GM23338 (cell line): ENCODE measurements at regions not wholly inside any gene's neighbourhood (a gene's known extent, or its start where the extent isn't known, plus 50 kb on each side); places are given as distances from the start of the nearest gene placed in this dataset.

Source experiments
- CREB1 ChIP-seq: fragments of 250-450 bp; sonication (Bioruptor Pico); IDR thresholded peaks from 2 replicates; pipeline ENCODE4 v1.5.0; 2020; ENCODE audit warnings: low read depth, mild to moderate bottlenecking, moderate library complexity
- EZH2 ChIP-seq: fragments of 200-600 bp; sonication (generic); IDR thresholded peaks from one replicate; pipeline ENCODE4 v1.8.0; 2017; ENCODE audit warnings: antibody characterized with exemption, mild to moderate bottlenecking, low read depth; ENCODE audit not compliant: unreplicated experiment
- NANOG ChIP-seq: IDR thresholded peaks from 2 replicates; pipeline ENCODE4 v1.6.1; 2016; ENCODE audit warnings: antibody characterized with exemption, borderline replicate concordance
- POLR2AphosphoS5 ChIP-seq: IDR thresholded peaks from 2 replicates; pipeline ENCODE4 v1.6.1; 2016; ENCODE audit warnings: antibody characterized with exemption, low read depth
- ZNF114 ChIP-seq: fragments of 250-450 bp; sonication (Bioruptor Pico); IDR thresholded peaks from 2 replicates; pipeline ENCODE4 v1.5.0; 2020; ENCODE audit warnings: mild to moderate bottlenecking, moderate library complexity
- TF ChIP-seq, protein P1 (sequence below), 2 experiments: fragments of 200-600 bp in 1 of 2; sonication (generic) in 1 of 2; conservative IDR thresholded peaks; 2 replicates each; pipeline versions ENCODE4 v1.5.1 to v1.6.1; 2016 to 2017; ENCODE audit warnings: antibody characterized with exemption in 2 of 2, low read depth in 2 of 2, mild to moderate bottlenecking in 2 of 2, moderate library complexity in 1 of 2
- TF ChIP-seq, protein P2 (sequence below): IDR thresholded peaks from one replicate; pipeline ENCODE4 v1.6.1; 2018; ENCODE audit warnings: antibody characterized with exemption; ENCODE audit not compliant: unreplicated experiment

DNA sequence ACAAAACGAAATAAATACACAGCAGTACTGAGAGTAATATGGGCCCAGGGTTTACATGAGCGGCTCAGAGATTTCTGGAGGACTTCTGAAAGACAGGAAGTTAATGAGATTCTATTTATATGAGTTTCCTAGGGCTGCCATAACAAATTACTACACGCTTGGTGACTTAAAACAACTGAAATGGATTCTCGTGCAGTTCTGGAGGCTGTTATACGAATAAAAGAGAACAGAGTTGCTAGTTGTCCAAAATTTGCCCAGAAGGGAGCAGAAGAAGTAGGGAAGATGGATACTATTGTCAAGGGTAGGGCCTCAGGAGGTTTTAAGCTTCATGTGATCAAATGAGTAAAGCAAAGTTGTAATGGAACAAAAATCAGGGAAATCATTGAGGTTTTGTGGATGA, 173.1 kb upstream of the LYSMD4 start:
- TF ChIP-seq, protein P1, sequence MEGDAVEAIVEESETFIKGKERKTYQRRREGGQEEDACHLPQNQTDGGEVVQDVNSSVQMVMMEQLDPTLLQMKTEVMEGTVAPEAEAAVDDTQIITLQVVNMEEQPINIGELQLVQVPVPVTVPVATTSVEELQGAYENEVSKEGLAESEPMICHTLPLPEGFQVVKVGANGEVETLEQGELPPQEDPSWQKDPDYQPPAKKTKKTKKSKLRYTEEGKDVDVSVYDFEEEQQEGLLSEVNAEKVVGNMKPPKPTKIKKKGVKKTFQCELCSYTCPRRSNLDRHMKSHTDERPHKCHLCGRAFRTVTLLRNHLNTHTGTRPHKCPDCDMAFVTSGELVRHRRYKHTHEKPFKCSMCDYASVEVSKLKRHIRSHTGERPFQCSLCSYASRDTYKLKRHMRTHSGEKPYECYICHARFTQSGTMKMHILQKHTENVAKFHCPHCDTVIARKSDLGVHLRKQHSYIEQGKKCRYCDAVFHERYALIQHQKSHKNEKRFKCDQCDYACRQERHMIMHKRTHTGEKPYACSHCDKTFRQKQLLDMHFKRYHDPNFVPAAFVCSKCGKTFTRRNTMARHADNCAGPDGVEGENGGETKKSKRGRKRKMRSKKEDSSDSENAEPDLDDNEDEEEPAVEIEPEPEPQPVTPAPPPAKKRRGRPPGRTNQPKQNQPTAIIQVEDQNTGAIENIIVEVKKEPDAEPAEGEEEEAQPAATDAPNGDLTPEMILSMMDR (conservative IDR thresholded peaks at IDR 0.05; ENCODE audit: low read depth in 2 of 2): no peak
- TF ChIP-seq, protein P2, sequence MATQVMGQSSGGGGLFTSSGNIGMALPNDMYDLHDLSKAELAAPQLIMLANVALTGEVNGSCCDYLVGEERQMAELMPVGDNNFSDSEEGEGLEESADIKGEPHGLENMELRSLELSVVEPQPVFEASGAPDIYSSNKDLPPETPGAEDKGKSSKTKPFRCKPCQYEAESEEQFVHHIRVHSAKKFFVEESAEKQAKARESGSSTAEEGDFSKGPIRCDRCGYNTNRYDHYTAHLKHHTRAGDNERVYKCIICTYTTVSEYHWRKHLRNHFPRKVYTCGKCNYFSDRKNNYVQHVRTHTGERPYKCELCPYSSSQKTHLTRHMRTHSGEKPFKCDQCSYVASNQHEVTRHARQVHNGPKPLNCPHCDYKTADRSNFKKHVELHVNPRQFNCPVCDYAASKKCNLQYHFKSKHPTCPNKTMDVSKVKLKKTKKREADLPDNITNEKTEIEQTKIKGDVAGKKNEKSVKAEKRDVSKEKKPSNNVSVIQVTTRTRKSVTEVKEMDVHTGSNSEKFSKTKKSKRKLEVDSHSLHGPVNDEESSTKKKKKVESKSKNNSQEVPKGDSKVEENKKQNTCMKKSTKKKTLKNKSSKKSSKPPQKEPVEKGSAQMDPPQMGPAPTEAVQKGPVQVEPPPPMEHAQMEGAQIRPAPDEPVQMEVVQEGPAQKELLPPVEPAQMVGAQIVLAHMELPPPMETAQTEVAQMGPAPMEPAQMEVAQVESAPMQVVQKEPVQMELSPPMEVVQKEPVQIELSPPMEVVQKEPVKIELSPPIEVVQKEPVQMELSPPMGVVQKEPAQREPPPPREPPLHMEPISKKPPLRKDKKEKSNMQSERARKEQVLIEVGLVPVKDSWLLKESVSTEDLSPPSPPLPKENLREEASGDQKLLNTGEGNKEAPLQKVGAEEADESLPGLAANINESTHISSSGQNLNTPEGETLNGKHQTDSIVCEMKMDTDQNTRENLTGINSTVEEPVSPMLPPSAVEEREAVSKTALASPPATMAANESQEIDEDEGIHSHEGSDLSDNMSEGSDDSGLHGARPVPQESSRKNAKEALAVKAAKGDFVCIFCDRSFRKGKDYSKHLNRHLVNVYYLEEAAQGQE: no peak
- no peak for TF ChIP-seq POLR2AphosphoS5
- TF ChIP-seq CREB1: no peak
- TF ChIP-seq ZNF114 (CRISPR knock-in tag): no peak
- TF ChIP-seq NANOG: no peak
- no peak for TF ChIP-seq EZH2
